ENCODE measurements at regions not wholly inside any gene's neighbourhood (a gene's known extent, or its start where the extent isn't known, plus 50 kb on each side); places are given as distances from the start of the nearest gene placed in this dataset.

- TF ChIP-seq EZH2 (IDR thresholded peaks at IDR 0.05; ENCODE audit: low read length) (no peak), CTCF (optimal IDR thresholded peaks at IDR 0.05 in 1 of 3, IDR thresholded peaks at IDR 0.05 in 1 of 3, conservative IDR thresholded peaks at IDR 0.05 in 1 of 3; ENCODE audit: extremely low read depth in 1 of 3, insufficient read depth in 2 of 3, low read length in 3 of 3) (no peak)
- Histone ChIP-seq H4K20me1 (ENCODE audit: control insufficient read depth, extremely low read depth, insufficient read depth, low read length) (no peaks in the 10 kb centered on the region), H3K79me2 (ENCODE audit: control insufficient read depth, insufficient read depth, low read length) (no peaks in the 10 kb centered on the region), H3K9me3 (ENCODE audit: control insufficient read depth, low read depth, low read length) (no peaks in the 10 kb centered on the region), H2AFZ (ENCODE audit: control insufficient read depth, low read length) (no peak overlapping the region), H3K36me3 (ENCODE audit: control insufficient read depth in 2 of 2, extremely low read depth in 1 of 2, insufficient read depth in 2 of 2, low read length in 2 of 2) (no peaks in the 10 kb centered on the region), H3K9ac (ENCODE audit: control insufficient read depth, extremely low read depth, insufficient read depth, low read length) (no peak overlapping the region), H3K4me3 (ENCODE audit: control insufficient read depth in 2 of 3, extremely low read depth in 1 of 3, insufficient read depth in 2 of 3, low read depth in 1 of 3, low read length in 3 of 3) (no peak overlapping the region), H3K4me1 (ENCODE audit: control insufficient read depth, extremely low read depth, insufficient read depth, low read length) (no peaks in the 10 kb centered on the region), H3K27ac (ENCODE audit: control insufficient read depth, insufficient read depth, low read length) (no peak overlapping the region), H3K27me3 (ENCODE audit: control insufficient read depth, extremely low read depth, insufficient read depth, low read length) (peaks cover 10% of the 10 kb centered on the region), H3K4me2 (ENCODE audit: control insufficient read depth, extremely low read depth, insufficient read depth, low read depth, low read length) (no peak overlapping the region), H3K9me1 (ENCODE audit: control insufficient read depth, extremely low read depth, insufficient read depth, low read length) (no peaks in the 10 kb centered on the region)
- dilution Hi-C loops (cut with MboI; ENCODE audit: extremely low pct_ligation_motif_present, low sequenced_read_pairs), result no loop called here
- DNase-seq (ENCODE audit: low read depth, low spot score) (no peak), FAIRE-seq (no peak)
Observed at GRCh38 chr12:131611416-131612091, 99.3 kb upstream of the SFSWAP start.

- DNase-seq (ENCODE audit: low read depth, low spot score) (no peak), FAIRE-seq (no peak)
- no peak overlapping the region for H3K4me3 ChIP-seq (ENCODE audit: control insufficient read depth in 2 of 3, extremely low read depth in 1 of 3, insufficient read depth in 2 of 3, low read depth in 1 of 3, low read length in 3 of 3)
- H3K9me1 ChIP-seq (ENCODE audit: control insufficient read depth, extremely low read depth, insufficient read depth, low read length), result no peaks in the 10 kb centered on the region
- dilution Hi-C loops (cut with MboI; ENCODE audit: extremely low pct_ligation_motif_present, low sequenced_read_pairs), result no loop called here
- H3K27ac ChIP-seq (ENCODE audit: control insufficient read depth, insufficient read depth, low read length), result no peak overlapping the region
- no peak overlapping the region for H3K9ac ChIP-seq (ENCODE audit: control insufficient read depth, extremely low read depth, insufficient read depth, low read length)
- no peaks in the 10 kb centered on the region for H3K4me1 ChIP-seq (ENCODE audit: control insufficient read depth, extremely low read depth, insufficient read depth, low read length)
- no peaks in the 10 kb centered on the region for H3K79me2 ChIP-seq (ENCODE audit: control insufficient read depth, insufficient read depth, low read length)
- H3K9me3 ChIP-seq (ENCODE audit: control insufficient read depth, low read depth, low read length), result no peaks in the 10 kb centered on the region
- H3K4me2 ChIP-seq (ENCODE audit: control insufficient read depth, extremely low read depth, insufficient read depth, low read depth, low read length), result no peak overlapping the region
- peaks cover 10% of the 10 kb centered on the region for H3K27me3 ChIP-seq (ENCODE audit: control insufficient read depth, extremely low read depth, insufficient read depth, low read length)
- TF ChIP-seq EZH2 (IDR thresholded peaks at IDR 0.05; ENCODE audit: low read length), result no peak
- TF ChIP-seq CTCF (optimal IDR thresholded peaks at IDR 0.05 in 1 of 3, IDR thresholded peaks at IDR 0.05 in 1 of 3, conservative IDR thresholded peaks at IDR 0.05 in 1 of 3; ENCODE audit: extremely low read depth in 1 of 3, insufficient read depth in 2 of 3, low read length in 3 of 3), result no peak
- H3K36me3 ChIP-seq (ENCODE audit: control insufficient read depth in 2 of 2, extremely low read depth in 1 of 2, insufficient read depth in 2 of 2, low read length in 2 of 2), result no peaks in the 10 kb centered on the region
- no peak overlapping the region for H2AFZ ChIP-seq (ENCODE audit: control insufficient read depth, low read length)
- H4K20me1 ChIP-seq (ENCODE audit: control insufficient read depth, extremely low read depth, insufficient read depth, low read length), result no peaks in the 10 kb centered on the region
Observed at GRCh38 chr12:131612092-131612755, 98.7 kb upstream of the SFSWAP start.

All from keratinocyte (primary cell).